Testis (tissue), 2 donors: ENCODE measurements at regions not wholly inside any gene's neighbourhood (a gene's known extent, or its start where the extent isn't known, plus 50 kb on each side); places are given as distances from the start of the nearest gene placed in this dataset.

Experiments used
- POLR2A ChIP-seq: fragments of 450-650 bp; IDR thresholded peaks from one replicate; pipeline ENCODE4 v1.6.1; 2017; ENCODE audit warnings: antibody characterized with exemption, mild to moderate bottlenecking, moderate library complexity
- TF ChIP-seq, protein P1 (sequence below), 3 experiments: fragments of 450-650 bp in 2 of 3; fragments of 200-600 bp in 1 of 3; sonication (generic) in 1 of 3; IDR thresholded peaks; one replicate each; pipeline ENCODE4 v1.5.1; 2016 to 2019; ENCODE audit warnings: antibody characterized with exemption in 3 of 3, mild to moderate bottlenecking in 2 of 3, moderate library complexity in 1 of 3

DNA sequence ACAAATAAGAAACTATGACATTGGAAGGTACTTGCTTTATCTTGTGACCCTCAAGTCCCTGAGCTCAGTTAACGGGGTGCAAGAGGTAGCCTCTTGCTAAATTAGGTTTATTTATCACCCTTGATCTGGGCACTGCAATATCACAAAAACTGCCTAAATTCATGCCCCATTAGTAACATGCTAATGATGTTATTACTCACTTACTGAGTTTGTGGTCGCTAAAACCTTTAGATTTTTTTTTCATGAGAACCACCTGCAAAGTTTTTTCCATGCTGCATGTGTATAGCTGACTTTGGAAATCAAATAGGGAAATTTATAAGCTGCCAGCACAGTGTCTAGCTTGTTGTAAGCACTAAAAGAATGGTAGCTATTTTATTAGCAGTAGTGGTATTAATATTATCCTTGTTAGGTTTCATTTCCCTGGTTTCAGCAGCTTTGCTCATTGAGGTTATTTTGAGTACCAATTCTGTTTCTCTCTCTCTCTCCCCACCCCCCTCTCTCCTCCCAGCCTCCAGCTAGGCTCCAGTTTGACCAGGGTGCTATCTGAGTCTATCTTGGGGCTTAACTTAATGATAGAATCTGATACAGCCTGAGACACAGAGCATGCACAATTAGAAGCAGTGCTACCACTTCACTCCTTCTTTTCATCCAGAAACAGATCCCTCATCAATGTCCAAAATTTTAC is 88.7 kb upstream of the ATP8B1 start:
- TF ChIP-seq, protein P1, sequence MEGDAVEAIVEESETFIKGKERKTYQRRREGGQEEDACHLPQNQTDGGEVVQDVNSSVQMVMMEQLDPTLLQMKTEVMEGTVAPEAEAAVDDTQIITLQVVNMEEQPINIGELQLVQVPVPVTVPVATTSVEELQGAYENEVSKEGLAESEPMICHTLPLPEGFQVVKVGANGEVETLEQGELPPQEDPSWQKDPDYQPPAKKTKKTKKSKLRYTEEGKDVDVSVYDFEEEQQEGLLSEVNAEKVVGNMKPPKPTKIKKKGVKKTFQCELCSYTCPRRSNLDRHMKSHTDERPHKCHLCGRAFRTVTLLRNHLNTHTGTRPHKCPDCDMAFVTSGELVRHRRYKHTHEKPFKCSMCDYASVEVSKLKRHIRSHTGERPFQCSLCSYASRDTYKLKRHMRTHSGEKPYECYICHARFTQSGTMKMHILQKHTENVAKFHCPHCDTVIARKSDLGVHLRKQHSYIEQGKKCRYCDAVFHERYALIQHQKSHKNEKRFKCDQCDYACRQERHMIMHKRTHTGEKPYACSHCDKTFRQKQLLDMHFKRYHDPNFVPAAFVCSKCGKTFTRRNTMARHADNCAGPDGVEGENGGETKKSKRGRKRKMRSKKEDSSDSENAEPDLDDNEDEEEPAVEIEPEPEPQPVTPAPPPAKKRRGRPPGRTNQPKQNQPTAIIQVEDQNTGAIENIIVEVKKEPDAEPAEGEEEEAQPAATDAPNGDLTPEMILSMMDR (IDR thresholded peaks at IDR 0.05) = no peak
- TF ChIP-seq POLR2A = no peak
